Endodermal cell (in vitro differentiated cells): ENCODE measurements at regions not wholly inside any gene's neighbourhood (a gene's known extent, or its start where the extent isn't known, plus 50 kb on each side); places are given as distances from the start of the nearest gene placed in this dataset.

ENCODE experiments used
- DNase-seq: peaks from one replicate; pipeline ENCODE4 v3.0.0-alpha.2; 2017
- H3K27ac ChIP-seq: 2 replicates; pipeline ENCODE4 v1.5.1; 2013; ENCODE audit warnings: mild to moderate bottlenecking, low read depth, low read length, moderate library complexity
- H3K27me3 ChIP-seq: 2 replicates; pipeline ENCODE4 v1.6.1; 2013; ENCODE audit warnings: mild to moderate bottlenecking, low read length, moderate library complexity; ENCODE audit not compliant: insufficient read depth, control insufficient read depth, poor library complexity, severe bottlenecking
- H3K36me3 ChIP-seq: 2 replicates; pipeline ENCODE4 v1.7.0; 2013; ENCODE audit warnings: mild to moderate bottlenecking, low read length, moderate library complexity; ENCODE audit not compliant: control insufficient read depth, insufficient read depth
- H3K4me1 ChIP-seq: one replicate; pipeline ENCODE4 v1.7.0; 2013; ENCODE audit warnings: low read length; ENCODE audit not compliant: control insufficient read depth, insufficient read depth
- H3K4me3 ChIP-seq: 2 replicates; pipeline ENCODE4 v1.5.1; 2013; ENCODE audit warnings: mild to moderate bottlenecking, low read length, moderate library complexity
- H3K9ac ChIP-seq: 2 replicates; pipeline ENCODE4 v1.6.1; 2013; ENCODE audit warnings: mild to moderate bottlenecking, low read length, moderate library complexity; ENCODE audit not compliant: poor library complexity, severe bottlenecking; ENCODE audit errors: extremely low read depth
- H3K9me3 ChIP-seq: 2 replicates; pipeline ENCODE4 v1.6.1; 2013; ENCODE audit warnings: mild to moderate bottlenecking, low read length, moderate library complexity; ENCODE audit not compliant: control insufficient read depth
- H3K27ac Mint-ChIP-seq: 2 replicates; pipeline ENCODE4 v1.8.0; 2020; ENCODE audit warnings: mixed read lengths
- H3K27me3 Mint-ChIP-seq: 2 replicates; pipeline ENCODE4 v1.8.0; 2021; ENCODE audit warnings: mild to moderate bottlenecking, mixed read lengths; ENCODE audit not compliant: insufficient read depth
- H3K36me3 Mint-ChIP-seq: 2 replicates; pipeline ENCODE4 v1.8.0; 2020; ENCODE audit warnings: low read depth, mixed read lengths
- H3K4me1 Mint-ChIP-seq: 2 replicates; pipeline ENCODE4 v1.8.0; 2020; ENCODE audit warnings: mixed read lengths
- H3K4me3 Mint-ChIP-seq: 2 replicates; pipeline ENCODE4 v1.8.0; 2020; ENCODE audit warnings: mild to moderate bottlenecking, moderate library complexity, mixed read lengths
- H3K9me3 Mint-ChIP-seq: 2 replicates; pipeline ENCODE4 v1.8.0; 2020; ENCODE audit warnings: mild to moderate bottlenecking, mixed read lengths
- CTCF ChIP-seq: fragments of 200-600 bp; sonication (generic); conservative IDR thresholded peaks from 2 replicates; pipeline ENCODE4 v1.5.0; 2021; ENCODE audit warnings: antibody characterized with exemption, mild to moderate bottlenecking
- WGBS, 2 experiments: methylation state at CpG; one replicate each; pipeline versions ENCODE4 v1.1.5 to v1.1.7; 2013; ENCODE audit warnings: missing lambda C conversion rate in 2 of 2, mixed read lengths in 1 of 2; ENCODE audit not compliant: insufficient coverage in 1 of 2, insufficient read length in 1 of 2; 5-methylcytosine and 5-hydroxymethylcytosine counted together

GRCh38 chr19:30171795-30172612 is 200.2 kb upstream of the ZNF536 start:
- WGBS, 2 experiments, result 91 to 98% methylated on average over 6 to 10 of the region's 10 CpGs
- no peak for TF ChIP-seq CTCF
- Mint-ChIP-seq H3K27ac (no peak overlapping the region), H3K4me1 (no peaks in the 10 kb centered on the region), H3K36me3 (no peaks in the 10 kb centered on the region), H3K9me3 (peaks cover 7% of the 10 kb centered on the region), H3K4me3 (no peak overlapping the region), H3K27me3 (peaks cover 2% of the 10 kb centered on the region)
- Histone ChIP-seq H3K4me1 (no peaks in the 10 kb centered on the region), H3K4me3 (no peak overlapping the region), H3K9me3 (peaks cover 7% of the 10 kb centered on the region), H3K9ac (no peak overlapping the region), H3K36me3 (no peaks in the 10 kb centered on the region), H3K27ac (no peak overlapping the region), H3K27me3 (no peaks in the 10 kb centered on the region)
- DNase-seq, result no peak

- H3K4me1 ChIP-seq, result no peaks in the 10 kb centered on the region
- H3K27ac ChIP-seq, result no peak overlapping the region
- WGBS, 2 experiments, result 88 to 91% methylated on average over 6 to 8 of the region's 8 CpGs
- Mint-ChIP-seq H3K4me1 (no peaks in the 10 kb centered on the region), H3K36me3 (no peaks in the 10 kb centered on the region), H3K27ac (no peak overlapping the region), H3K27me3 (peaks cover 2% of the 10 kb centered on the region), H3K4me3 (no peak overlapping the region), H3K9me3 (peaks cover 7% of the 10 kb centered on the region)
- H3K9ac ChIP-seq, result no peak overlapping the region
- no peaks in the 10 kb centered on the region for H3K36me3 ChIP-seq
- H3K9me3 ChIP-seq, result peaks cover 7% of the 10 kb centered on the region
- TF ChIP-seq CTCF, result no peak
- H3K4me3 ChIP-seq, result no peak overlapping the region
- H3K27me3 ChIP-seq, result no peaks in the 10 kb centered on the region
- DNase-seq, result no peak
Observed at GRCh38 chr19:30172613-30173242, 199.5 kb upstream of the ZNF536 start.

GRCh38 chr19:30173593-30174356 is 198.4 kb upstream of the ZNF536 start:
- no peak overlapping the region for H3K27ac Mint-ChIP-seq

More at GRCh38 chr19:30173593-30174356, 198.4 kb upstream of the ZNF536 start:
- H3K4me3 Mint-ChIP-seq, result no peak overlapping the region
- WGBS, 2 experiments, result 93 to 98% methylated on average over 10 to 13 of the region's 13 CpGs
- Histone ChIP-seq H3K27me3 (no peaks in the 10 kb centered on the region), H3K4me3 (no peak overlapping the region), H3K27ac (no peak overlapping the region), H3K9ac (no peak overlapping the region), H3K36me3 (no peaks in the 10 kb centered on the region), H3K4me1 (no peaks in the 10 kb centered on the region), H3K9me3 (peaks cover 7% of the 10 kb centered on the region)
- no peak for DNase-seq
- H3K36me3 Mint-ChIP-seq, result no peaks in the 10 kb centered on the region
- no peak for TF ChIP-seq CTCF
- peaks cover 2% of the 10 kb centered on the region for H3K27me3 Mint-ChIP-seq
- H3K9me3 Mint-ChIP-seq, result peaks cover 7% of the 10 kb centered on the region
- H3K4me1 Mint-ChIP-seq, result peaks cover under 1% of the 10 kb centered on the region
